ENCODE measurements at regions not wholly inside any gene's neighbourhood (a gene's known extent, or its start where the extent isn't known, plus 50 kb on each side); places are given as distances from the start of the nearest gene placed in this dataset.

DNA sequence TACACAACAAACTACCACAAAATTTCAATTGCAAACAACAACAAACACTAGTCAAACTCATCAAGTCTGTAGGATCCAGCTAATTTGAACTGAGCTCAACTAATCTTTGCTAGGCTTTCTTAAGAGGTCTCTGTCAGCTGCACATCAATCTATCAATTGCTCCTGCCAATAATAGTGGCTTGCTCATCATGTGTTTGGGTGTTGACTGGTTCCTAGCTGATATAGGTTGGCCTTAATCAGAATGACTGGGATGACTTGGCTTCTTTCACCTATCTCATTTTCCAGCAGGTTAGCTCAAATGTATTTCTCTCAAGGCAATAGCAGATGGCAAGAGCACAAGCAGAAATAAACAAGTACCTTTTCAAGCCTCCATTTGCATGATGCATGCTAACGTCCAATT, 370.3 kb upstream of the NFE2L3 start:
- ChIA-PET POLR2A (no interaction called here), CTCF (no interaction called here)
- no peaks in the 10 kb centered on the region for H3K36me3 ChIP-seq (ENCODE audit: control insufficient read depth in 2 of 2, extremely low read depth in 1 of 2, insufficient read depth in 2 of 2, low read length in 2 of 2)
- no peak overlapping the region for H3K4me2 ChIP-seq (ENCODE audit: insufficient read depth, low read length)
- no peak for DNase-seq (ENCODE audit: low read depth, low spot score)
- H3K4me1 ChIP-seq (ENCODE audit: control insufficient read depth, extremely low read depth, insufficient read depth, low read length) = no peaks in the 10 kb centered on the region
- no TSS peak for BruUV-seq (replicated peaks)
- TF ChIP-seq FOS (IDR thresholded peaks at IDR 0.05; ENCODE audit: borderline replicate concordance, insufficient read depth, low read length) (no peak), POLR2AphosphoS5 (IDR thresholded peaks at IDR 0.05; ENCODE audit: insufficient read depth, low read depth, low read length) (no peak), EZH2 (IDR thresholded peaks at IDR 0.05; ENCODE audit: borderline replicate concordance, low read depth, low read length, severe bottlenecking) (no peak), JUN (IDR thresholded peaks at IDR 0.05; ENCODE audit: borderline replicate concordance, insufficient read depth, insufficient read length, low read depth) (no peak), MYC (IDR thresholded peaks at IDR 0.05; ENCODE audit: low read depth, low read length) (no peak), GATA2 (IDR thresholded peaks at IDR 0.05; ENCODE audit: insufficient read depth, insufficient read length, low read depth, low read length) (no peak), POLR2A (IDR thresholded peaks at IDR 0.05; ENCODE audit: low read depth, low read length) (no peak)
- TF ChIP-seq, protein P1, sequence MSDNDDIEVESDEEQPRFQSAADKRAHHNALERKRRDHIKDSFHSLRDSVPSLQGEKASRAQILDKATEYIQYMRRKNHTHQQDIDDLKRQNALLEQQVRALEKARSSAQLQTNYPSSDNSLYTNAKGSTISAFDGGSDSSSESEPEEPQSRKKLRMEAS (IDR thresholded peaks at IDR 0.05; ENCODE audit: insufficient read depth, insufficient read length) = no peak
- TF ChIP-seq, protein P2, sequence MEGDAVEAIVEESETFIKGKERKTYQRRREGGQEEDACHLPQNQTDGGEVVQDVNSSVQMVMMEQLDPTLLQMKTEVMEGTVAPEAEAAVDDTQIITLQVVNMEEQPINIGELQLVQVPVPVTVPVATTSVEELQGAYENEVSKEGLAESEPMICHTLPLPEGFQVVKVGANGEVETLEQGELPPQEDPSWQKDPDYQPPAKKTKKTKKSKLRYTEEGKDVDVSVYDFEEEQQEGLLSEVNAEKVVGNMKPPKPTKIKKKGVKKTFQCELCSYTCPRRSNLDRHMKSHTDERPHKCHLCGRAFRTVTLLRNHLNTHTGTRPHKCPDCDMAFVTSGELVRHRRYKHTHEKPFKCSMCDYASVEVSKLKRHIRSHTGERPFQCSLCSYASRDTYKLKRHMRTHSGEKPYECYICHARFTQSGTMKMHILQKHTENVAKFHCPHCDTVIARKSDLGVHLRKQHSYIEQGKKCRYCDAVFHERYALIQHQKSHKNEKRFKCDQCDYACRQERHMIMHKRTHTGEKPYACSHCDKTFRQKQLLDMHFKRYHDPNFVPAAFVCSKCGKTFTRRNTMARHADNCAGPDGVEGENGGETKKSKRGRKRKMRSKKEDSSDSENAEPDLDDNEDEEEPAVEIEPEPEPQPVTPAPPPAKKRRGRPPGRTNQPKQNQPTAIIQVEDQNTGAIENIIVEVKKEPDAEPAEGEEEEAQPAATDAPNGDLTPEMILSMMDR (IDR thresholded peaks at IDR 0.05; ENCODE audit: extremely low read depth in 1 of 2, insufficient read depth in 1 of 2, low read depth in 1 of 2, low read length in 2 of 2) = no peak
- intact Hi-C loops (cut with micrococcal nuclease) = no loop called here
- no peak overlapping the region for H3K4me3 ChIP-seq (replicated peaks in 1 of 3; ENCODE audit: insufficient read depth in 1 of 3, low read depth in 1 of 3, low read length in 3 of 3)
- dilution Hi-C loops (cut with MboI; ENCODE audit: extremely low pct_ligation_motif_present, low sequenced_read_pairs) = no loop called here
- no peak overlapping the region for H3K27ac ChIP-seq (ENCODE audit: insufficient read depth, low read depth, low read length)
- H3K79me2 ChIP-seq (ENCODE audit: control insufficient read depth, insufficient read depth, low read length) = no peaks in the 10 kb centered on the region
- no peaks in the 10 kb centered on the region for H3K27me3 ChIP-seq (ENCODE audit: control insufficient read depth in 2 of 2, insufficient read depth in 2 of 2, low read length in 2 of 2)
- no peaks in the 10 kb centered on the region for H3K9me1 ChIP-seq (replicated peaks; ENCODE audit: control insufficient read depth, extremely low read depth, insufficient read depth, low read length)
- no peak overlapping the region for H2AFZ ChIP-seq (ENCODE audit: low read depth, low read length)
- no peaks in the 10 kb centered on the region for H3K9me3 ChIP-seq (replicated peaks; ENCODE audit: control insufficient read depth, insufficient read depth, low read length)
- no peak overlapping the region for H3K9ac ChIP-seq (replicated peaks; ENCODE audit: extremely low read depth, insufficient read depth, low read length)
- FAIRE-seq = no peak
- no peaks in the 10 kb centered on the region for H4K20me1 ChIP-seq (replicated peaks; ENCODE audit: control insufficient read depth, extremely low read depth, insufficient read depth, low read length)
